ENCODE measurements at regions not wholly inside any gene's neighbourhood (a gene's known extent, or its start where the extent isn't known, plus 50 kb on each side); places are given as distances from the start of the nearest gene placed in this dataset.
"Not testable (repeated sequence)": the region's sequence is repeated elsewhere in the genome, so short reads cannot be mapped to it uniquely, and the experiment has no call there.

DNA sequence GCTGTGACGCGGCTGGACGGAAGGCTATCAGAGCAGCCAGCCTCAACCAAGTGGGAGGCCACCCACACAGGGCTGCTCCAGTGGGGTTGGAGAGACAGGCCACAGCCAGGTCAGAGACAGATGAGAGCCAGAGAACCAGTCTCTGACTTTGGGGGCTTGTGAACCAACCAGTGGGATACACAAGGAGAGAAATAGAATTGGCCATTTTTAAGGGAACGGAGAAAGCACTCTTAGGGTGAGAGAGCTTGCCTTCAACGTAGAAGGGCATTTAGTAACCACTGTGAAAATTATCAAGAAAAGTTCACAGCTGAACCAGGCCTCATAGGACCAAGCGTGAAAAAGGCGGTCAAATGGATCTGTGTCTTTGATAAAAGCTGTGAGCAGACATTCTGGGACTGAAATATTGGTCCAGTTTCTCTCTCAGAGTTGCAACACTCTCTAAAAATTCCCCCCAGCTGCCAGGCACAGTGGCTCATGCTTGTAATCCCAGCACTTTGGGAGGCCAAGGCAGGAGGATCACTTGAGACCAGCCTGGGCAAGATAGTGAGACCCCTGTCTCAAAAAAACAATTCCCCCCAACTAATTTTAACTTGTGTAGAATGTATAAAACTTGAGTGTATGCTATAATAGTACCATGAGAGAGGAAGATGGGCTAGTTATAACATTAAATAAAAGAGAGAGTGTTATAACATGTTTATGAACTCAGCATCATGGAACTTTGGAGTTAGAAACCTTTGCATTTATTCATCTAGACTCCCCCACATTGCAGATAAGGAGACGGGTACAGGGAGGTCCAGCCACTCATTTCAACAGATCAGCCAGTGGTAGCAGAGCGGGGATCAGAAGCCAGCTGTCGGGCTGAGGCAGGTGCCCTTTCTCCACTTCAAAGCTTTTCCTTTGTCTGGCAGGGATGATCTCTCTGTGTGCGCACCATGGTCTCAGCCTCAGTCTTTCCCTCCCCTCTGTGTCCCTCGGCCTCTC is 132.2 kb downstream of the NPIPB11 start:
- H4K20me1 ChIP-seq (ENCODE audit: low read depth); H3K27me3 Mint-ChIP-seq (ENCODE audit: insufficient read depth, low read depth); H2AFZ ChIP-seq (replicated peaks); H3K4me2 ChIP-seq; H3K4me3 Mint-ChIP-seq; H3K9me3 ChIP-seq (ENCODE audit: low read depth); H3F3A ChIP-seq (ENCODE audit: low read depth); H3K79me2 ChIP-seq (ENCODE audit: low read depth); H3K4me1 ChIP-seq; H3K36me3 ChIP-seq; H3K36me3 Mint-ChIP-seq; DNase-seq (ENCODE audit: low spot score); H3K27ac ChIP-seq; H3K4me3 ChIP-seq; H3K9ac ChIP-seq; H3K27me3 ChIP-seq: not testable (repeated sequence)
- Mint-ChIP-seq H3K9me3 (peaks cover 15% of the 10 kb centered on the region), H3K27ac (peak overlapping the region; percentile 84), H3K4me1 (peaks cover 18% of the 10 kb centered on the region)

DNA sequence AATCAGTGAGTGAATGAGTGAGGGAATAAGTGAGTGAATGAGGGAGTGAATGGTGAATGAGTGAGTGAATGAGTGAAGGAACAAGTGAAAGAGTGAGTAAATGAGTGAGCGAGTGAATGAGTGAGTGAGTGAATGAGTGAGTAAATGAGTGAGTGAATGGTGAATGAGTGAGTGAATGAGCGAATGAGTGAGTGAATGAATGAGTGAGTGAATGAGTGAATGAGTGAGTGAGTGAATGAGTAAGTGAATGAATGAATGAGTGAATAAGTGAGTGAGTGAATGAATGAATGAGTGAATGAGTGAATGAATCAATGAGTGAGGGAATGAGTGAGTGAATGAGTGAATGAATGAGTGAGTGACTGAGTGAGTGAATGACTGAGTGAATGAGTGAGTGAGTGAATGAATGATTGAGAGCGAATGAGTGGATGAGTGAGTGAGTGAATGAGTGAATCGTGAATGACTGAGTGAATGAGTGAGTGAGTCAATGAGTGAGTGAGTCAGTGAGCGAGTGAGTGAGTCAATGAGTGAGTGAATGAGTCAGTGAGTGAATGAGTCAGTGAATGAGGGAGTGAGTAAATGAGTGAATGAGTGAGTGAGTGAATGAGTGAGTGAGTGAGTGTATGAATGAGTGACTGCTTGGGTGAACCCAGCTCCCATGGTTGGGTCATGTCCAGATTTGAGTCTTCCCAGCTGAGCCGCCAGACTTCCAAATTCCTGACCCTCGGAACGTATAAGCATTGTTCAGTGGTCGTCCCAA is 133.0 kb downstream of the NPIPB11 start:
- H3K79me2 ChIP-seq (ENCODE audit: low read depth); H3K36me3 ChIP-seq; H4K20me1 ChIP-seq (ENCODE audit: low read depth); H2AFZ ChIP-seq (replicated peaks); H3K9me3 ChIP-seq (ENCODE audit: low read depth); H3K27me3 Mint-ChIP-seq (ENCODE audit: insufficient read depth, low read depth); H3K27me3 ChIP-seq; H3K4me2 ChIP-seq; H3K27ac ChIP-seq; H3F3A ChIP-seq (ENCODE audit: low read depth); H3K27ac Mint-ChIP-seq; H3K36me3 Mint-ChIP-seq; DNase-seq (ENCODE audit: low spot score); H3K4me3 ChIP-seq; H3K9ac ChIP-seq; H3K4me1 ChIP-seq; H3K4me3 Mint-ChIP-seq: not testable (repeated sequence)
- peaks cover 15% of the 10 kb centered on the region for H3K4me1 Mint-ChIP-seq
- H3K9me3 Mint-ChIP-seq, result peaks cover 15% of the 10 kb centered on the region

DNA sequence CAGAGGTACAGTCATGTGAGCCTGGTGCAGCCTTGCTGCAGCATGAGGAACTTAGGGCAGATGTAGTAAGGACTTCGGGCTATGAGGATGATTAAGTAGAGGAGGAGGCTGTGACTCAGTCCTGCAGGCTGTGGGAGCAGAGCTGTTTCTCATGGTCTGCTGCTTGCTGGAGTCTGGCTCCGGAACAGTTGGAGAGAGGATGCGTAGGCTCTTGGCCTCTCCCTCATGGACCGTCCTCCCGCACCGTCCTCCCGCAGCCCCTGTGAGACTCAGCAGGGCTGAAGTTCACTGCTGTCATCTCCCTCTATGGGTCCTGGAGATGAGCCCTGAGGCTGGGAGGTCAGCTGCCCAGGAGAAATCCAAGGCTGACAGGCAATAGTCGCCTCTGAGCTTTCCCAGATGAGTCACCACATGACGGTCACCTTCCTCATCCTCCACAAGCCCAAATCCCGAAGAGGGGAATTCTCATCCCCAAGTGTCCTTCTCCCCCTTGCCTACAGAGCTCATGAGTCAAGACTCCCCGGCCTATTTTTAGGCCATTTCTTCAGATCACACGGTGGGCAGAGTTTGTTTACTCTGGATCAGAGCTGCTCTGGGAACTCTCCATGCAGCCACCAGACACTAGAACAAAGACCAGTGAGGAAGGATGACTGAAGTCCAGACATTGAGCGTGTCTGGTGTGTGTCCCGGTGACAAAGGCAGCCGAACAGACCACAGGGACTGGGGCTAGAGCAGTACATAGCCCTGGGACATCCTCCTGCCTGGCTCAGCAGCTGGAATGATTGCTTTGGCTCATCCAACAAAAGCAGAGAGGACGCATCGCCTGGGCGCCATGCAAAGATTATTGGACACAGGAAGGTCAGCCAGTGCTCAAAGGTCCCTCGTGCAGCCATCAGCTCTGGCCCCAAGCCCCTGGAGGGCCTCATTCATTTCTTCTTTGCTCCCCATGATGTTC is 134.5 kb downstream of the NPIPB11 start:
- H4K20me1 ChIP-seq (ENCODE audit: low read depth); H3K79me2 ChIP-seq (ENCODE audit: low read depth); H3K27me3 Mint-ChIP-seq (ENCODE audit: insufficient read depth, low read depth); H3K36me3 ChIP-seq; H3F3A ChIP-seq (ENCODE audit: low read depth); H3K4me3 Mint-ChIP-seq; H3K4me2 ChIP-seq; H3K36me3 Mint-ChIP-seq; DNase-seq (ENCODE audit: low spot score); H3K27me3 ChIP-seq; H3K9me3 ChIP-seq (ENCODE audit: low read depth); H3K9ac ChIP-seq; H3K4me1 ChIP-seq; H3K27ac ChIP-seq; H2AFZ ChIP-seq (replicated peaks); H3K4me3 ChIP-seq: not testable (repeated sequence)
- Mint-ChIP-seq H3K27ac (peak overlapping the region; percentile 54), H3K9me3 (peaks cover 15% of the 10 kb centered on the region), H3K4me1 (peaks cover 14% of the 10 kb centered on the region)

- not testable (repeated sequence) for H2AFZ ChIP-seq (replicated peaks); H3K4me2 ChIP-seq; DNase-seq (ENCODE audit: low spot score); H3K36me3 ChIP-seq; H3K9me3 ChIP-seq (ENCODE audit: low read depth); H3K27me3 Mint-ChIP-seq (ENCODE audit: insufficient read depth, low read depth); H4K20me1 ChIP-seq (ENCODE audit: low read depth); H3K27ac Mint-ChIP-seq; H3K79me2 ChIP-seq (ENCODE audit: low read depth); H3K9ac ChIP-seq; H3K4me3 ChIP-seq; H3K27me3 ChIP-seq; H3K4me1 ChIP-seq; H3K36me3 Mint-ChIP-seq; H3F3A ChIP-seq (ENCODE audit: low read depth); H3K27ac ChIP-seq
- Mint-ChIP-seq H3K4me3 (peak overlapping the region; percentile 4), H3K9me3 (peaks cover 15% of the 10 kb centered on the region), H3K4me1 (peaks cover 19% of the 10 kb centered on the region)
Observed at GRCh38 chr16:29270923-29271322, 135.6 kb downstream of the NPIPB11 start.

DNA sequence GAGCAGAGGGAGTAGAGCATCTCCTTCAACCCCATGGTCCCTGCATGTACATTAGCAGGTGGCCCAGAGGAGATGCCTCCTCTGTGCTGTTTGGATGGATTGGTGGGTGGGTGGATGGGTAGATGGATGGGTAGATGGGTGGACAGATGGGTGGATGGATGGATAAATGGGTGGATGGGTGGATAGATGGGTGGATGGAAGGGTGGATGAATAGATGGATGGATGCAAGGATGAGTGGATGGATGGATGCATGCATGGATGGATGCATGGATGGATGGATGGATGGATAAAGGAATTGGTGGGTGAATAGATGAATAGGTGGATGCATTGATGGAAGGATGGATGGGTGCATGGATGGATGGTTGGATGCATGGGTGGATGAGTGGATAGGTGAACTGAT is 136.5 kb downstream of the NPIPB11 start:
- not testable (repeated sequence) for H4K20me1 ChIP-seq (ENCODE audit: low read depth); H3K36me3 Mint-ChIP-seq; H3K4me2 ChIP-seq; H3K9me3 ChIP-seq (ENCODE audit: low read depth); H3K27me3 ChIP-seq; H3F3A ChIP-seq (ENCODE audit: low read depth); H3K27ac ChIP-seq; H3K4me3 ChIP-seq; H2AFZ ChIP-seq (replicated peaks); DNase-seq (ENCODE audit: low spot score); H3K9ac ChIP-seq; H3K27ac Mint-ChIP-seq; H3K36me3 ChIP-seq; H3K4me1 ChIP-seq; H3K27me3 Mint-ChIP-seq (ENCODE audit: insufficient read depth, low read depth); H3K79me2 ChIP-seq (ENCODE audit: low read depth)
- H3K4me1 Mint-ChIP-seq, result peaks cover 18% of the 10 kb centered on the region
- peaks cover 15% of the 10 kb centered on the region for H3K9me3 Mint-ChIP-seq
- H3K4me3 Mint-ChIP-seq, result peak overlapping the region; percentile 36

DNA sequence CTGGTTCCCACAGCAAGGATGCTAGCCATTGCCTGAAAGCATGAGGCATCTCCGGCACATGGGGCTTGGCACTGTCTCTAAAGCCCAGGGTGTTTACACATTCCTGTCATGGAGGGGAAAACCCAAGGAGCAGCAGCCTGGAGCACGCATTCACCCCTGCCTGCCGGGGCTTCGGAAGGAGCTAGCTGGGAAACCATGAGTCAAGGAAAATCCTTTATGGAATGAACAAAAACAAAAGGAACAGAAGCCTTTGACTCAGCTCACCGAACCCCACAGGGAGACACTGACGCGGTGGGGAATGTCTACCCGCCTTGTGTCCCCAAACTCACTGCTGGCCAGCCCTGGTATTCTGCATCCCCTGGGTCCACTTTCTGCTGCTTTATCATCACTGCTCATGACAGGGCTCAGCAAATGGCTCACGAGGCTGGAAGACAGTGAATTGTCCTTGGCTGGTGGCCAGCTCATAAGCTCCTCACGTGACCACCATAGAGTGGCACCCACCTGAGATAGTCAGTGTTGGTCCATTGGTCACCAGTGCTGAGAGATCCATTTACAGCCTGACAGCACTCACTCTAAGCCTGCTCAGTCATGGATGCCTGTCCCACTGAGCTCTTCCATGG is 137.2 kb downstream of the NPIPB11 start:
- H3K4me3 Mint-ChIP-seq; H3K27ac Mint-ChIP-seq; H3K79me2 ChIP-seq (ENCODE audit: low read depth); H4K20me1 ChIP-seq (ENCODE audit: low read depth); H3K36me3 Mint-ChIP-seq; H3K27me3 Mint-ChIP-seq (ENCODE audit: insufficient read depth, low read depth); H3K36me3 ChIP-seq; H3K4me1 ChIP-seq; H3K27me3 ChIP-seq; H3K9me3 ChIP-seq (ENCODE audit: low read depth); H2AFZ ChIP-seq (replicated peaks); H3K9ac ChIP-seq; DNase-seq (ENCODE audit: low spot score); H3F3A ChIP-seq (ENCODE audit: low read depth); H3K27ac ChIP-seq; H3K4me3 ChIP-seq; H3K4me2 ChIP-seq: not testable (repeated sequence)
- peaks cover 15% of the 10 kb centered on the region for H3K9me3 Mint-ChIP-seq
- H3K4me1 Mint-ChIP-seq, result peaks cover 14% of the 10 kb centered on the region

- not testable (repeated sequence) for DNase-seq (ENCODE audit: low spot score); H3K36me3 ChIP-seq; H3K9ac ChIP-seq; H3F3A ChIP-seq (ENCODE audit: low read depth); H3K36me3 Mint-ChIP-seq; H3K4me3 ChIP-seq; H3K27me3 ChIP-seq; H3K27me3 Mint-ChIP-seq (ENCODE audit: insufficient read depth, low read depth); H3K27ac ChIP-seq; H3K4me2 ChIP-seq; H4K20me1 ChIP-seq (ENCODE audit: low read depth); H3K79me2 ChIP-seq (ENCODE audit: low read depth); H3K4me3 Mint-ChIP-seq; H3K4me1 ChIP-seq; H3K9me3 ChIP-seq (ENCODE audit: low read depth); H2AFZ ChIP-seq (replicated peaks); H3K27ac Mint-ChIP-seq
- Mint-ChIP-seq H3K9me3 (peaks cover 15% of the 10 kb centered on the region), H3K4me1 (peaks cover 16% of the 10 kb centered on the region)
Observed at GRCh38 chr16:29268785-29269191, 137.7 kb downstream of the NPIPB11 start.
